GM10248 (cell line): ENCODE measurements at regions not wholly inside any gene's neighbourhood (a gene's known extent, or its start where the extent isn't known, plus 50 kb on each side); places are given as distances from the start of the nearest gene placed in this dataset.

Experiments
- CTCF ChIA-PET: fragments of 300-600 bp; sonication (Branson Sonifier 250); formaldehyde crosslinking; extraction: SDS; loops from one replicate; lab custom pipeline; 2021; ENCODE audit warnings: antibody characterized with exemption; lab: Yijun Ruan, JAX
- POLR2A ChIA-PET: fragments of 350-650 bp; sonication (Branson Sonifier 250); formaldehyde crosslinking; extraction: SDS; loops from one replicate; lab custom pipeline; 2020; ENCODE audit warnings: antibody characterized with exemption; lab: Yijun Ruan, JAX
- DNase-seq: peaks from one replicate; pipeline ENCODE4 v3.0.0; 2012; ENCODE audit errors: extremely low spot score
- CTCF ChIP-seq: IDR thresholded peaks from 2 replicates; pipeline ENCODE4 v1.5.1; 2012; ENCODE audit warnings: mild to moderate bottlenecking, low read depth; ENCODE audit errors: extremely low read depth, missing control alignments, control extremely low read depth

GRCh38 chr18:4847056-4847455 is 350.0 kb downstream of the AKAIN1 start:
- ChIA-PET CTCF (interaction anchor here (1.4 kb wide), 1 partner anchor 11 kb away, joined by 4 read pairs; no protein-coding TSS in a partner anchor), POLR2A (no interaction called here)
- no peak for TF ChIP-seq CTCF
- no peak for DNase-seq

- CTCF ChIA-PET = no interaction called here
- DNase-seq = no peak
- TF ChIP-seq CTCF = no peak
- POLR2A ChIA-PET = no interaction called here
Measured at GRCh38 chr18:4844320-4844719, 352.7 kb downstream of the AKAIN1 start.

- ChIA-PET CTCF (no interaction called here), POLR2A (no interaction called here)
- no peak for TF ChIP-seq CTCF
- DNase-seq = no peak
Measured at GRCh38 chr18:4843771-4844170, 353.3 kb downstream of the AKAIN1 start.

- no peak for TF ChIP-seq CTCF
- no peak for DNase-seq
- ChIA-PET POLR2A (no interaction called here), CTCF (no interaction called here)
Measured at GRCh38 chr18:4842751-4843150, 354.3 kb downstream of the AKAIN1 start.

GRCh38 chr18:4842287-4842686 is 354.8 kb downstream of the AKAIN1 start:
- ChIA-PET CTCF (no interaction called here), POLR2A (no interaction called here)
- DNase-seq = no peak
- TF ChIP-seq CTCF = no peak

- TF ChIP-seq CTCF = no peak
- ChIA-PET POLR2A (no interaction called here), CTCF (interaction anchor here (1.2 to 1.3 kb wide), 2 partner anchors 11 to 64 kb away, joined by 3 read pairs; no protein-coding TSS in a partner anchor)
- DNase-seq = no peak
Measured at GRCh38 chr18:4839639-4840038, 357.4 kb downstream of the AKAIN1 start.

- ChIA-PET CTCF (no interaction called here), POLR2A (no interaction called here)
- DNase-seq = no peak
- TF ChIP-seq CTCF = no peak
Measured at GRCh38 chr18:4836141-4836540, 360.9 kb downstream of the AKAIN1 start.
